ENCODE measurements at regions not wholly inside any gene's neighbourhood (a gene's known extent, or its start where the extent isn't known, plus 50 kb on each side); places are given as distances from the start of the nearest gene placed in this dataset.

GRCh38 chr2:205865056-205865455 lies 182.8 kb downstream of the NRP2 start:
- Histone ChIP-seq H3K27ac (ENCODE audit: extremely low read length, insufficient read depth, low read length) (no peak overlapping the region), H3K9ac (ENCODE audit: insufficient read depth, low read depth, low read length) (no peak overlapping the region), H3K4me1 (ENCODE audit: insufficient read depth, low read length) (no peaks in the 10 kb centered on the region), H3K9me3 (ENCODE audit: low read length) (no peaks in the 10 kb centered on the region), H3K4me3 (replicated peaks in 1 of 3; ENCODE audit: insufficient read depth in 1 of 3, low read depth in 2 of 3, low read length in 3 of 3) (no peak overlapping the region), H3K27me3 (ENCODE audit: control insufficient read depth in 1 of 2, insufficient read depth in 2 of 2, low read length in 2 of 2) (0 out of 5 replicates have a peak, but pooled peaks cover 0 to 3% of the 10 kb centered on the region in 2 experiments), H3K36me3 (replicated peaks in 1 of 2; ENCODE audit: control insufficient read depth in 1 of 2, insufficient read depth in 2 of 2, low read length in 2 of 2) (no peaks in the 10 kb centered on the region), H2AFZ (ENCODE audit: low read length) (no peak overlapping the region), H3K79me2 (ENCODE audit: insufficient read depth, low read length) (no peaks in the 10 kb centered on the region), H3K4me2 (ENCODE audit: low read depth, low read length) (no peak overlapping the region), H4K20me1 (ENCODE audit: insufficient read depth, low read length) (no peaks in the 10 kb centered on the region)
- POLR2A ChIA-PET = no interaction called here
- 20% methylated on average over 3 of the region's 3 CpGs for WGBS (ENCODE audit: low lambda C conversion rate)
- no TSS peak for BruUV-seq (replicated peaks)
- DNase-seq (ENCODE audit: low spot score) (no peak), ATAC-seq (no peak), FAIRE-seq (no peak)
- intact Hi-C loops (cut with micrococcal nuclease; ENCODE audit: unreplicated experiment) (no loop called here), in situ Hi-C loops (cut with HindIII; ENCODE audit: extremely low pct_ligation_motif_present, low pct_unique_long_range_greater_than_20kb) (no loop called here)
- no peak for TF ChIP-seq SMAD9 (CRISPR knock-in tag; IDR thresholded peaks at IDR 0.05)
- TF ChIP-seq ZNF616 (CRISPR knock-in tag; IDR thresholded peaks at IDR 0.05; ENCODE audit: low read depth) = no peak
- TF ChIP-seq TBL1XR1 (IDR thresholded peaks at IDR 0.05; ENCODE audit: borderline replicate concordance, low read length, partially characterized antibody) = no peak
- no peak for TF ChIP-seq ZNF777 (CRISPR knock-in tag; IDR thresholded peaks at IDR 0.05)
- no peak for TF ChIP-seq ZNF574 (CRISPR knock-in tag; IDR thresholded peaks at IDR 0.05)
- TF ChIP-seq ISL2 (CRISPR knock-in tag; IDR thresholded peaks at IDR 0.05) = no peak
- no peak for TF ChIP-seq GRHL1 (CRISPR knock-in tag; conservative IDR thresholded peaks at IDR 0.05)
- TF ChIP-seq ZFP41 (CRISPR knock-in tag; IDR thresholded peaks at IDR 0.05; ENCODE audit: borderline replicate concordance) = no peak
- no peak for TF ChIP-seq PRDM15 (CRISPR knock-in tag; IDR thresholded peaks at IDR 0.05)
- TF ChIP-seq ZNF367 (CRISPR knock-in tag; IDR thresholded peaks at IDR 0.05; ENCODE audit: borderline replicate concordance) = no peak
- CTCF ChIA-PET (ENCODE audit: low intra/inter-chr PET ratio, low total read pairs) = no interaction called here

Data from HepG2 (cell line).